C4-2B (cell line): ENCODE measurements at regions not wholly inside any gene's neighbourhood (a gene's known extent, or its start where the extent isn't known, plus 50 kb on each side); places are given as distances from the start of the nearest gene placed in this dataset.
A peak's percentile ranks its signal among the peaks of the same experiment; 100 is the strongest.

ENCODE experiments used
- H3K27ac ChIP-seq: fragments of 450-650 bp; 2 replicates; pipeline ENCODE4 v1.5.1; 2017
- CTCF ChIP-seq: fragments of 450-650 bp; conservative IDR thresholded peaks from 2 replicates; pipeline ENCODE4 v1.5.1; 2017; ENCODE audit warnings: mild to moderate bottlenecking
- ZFX ChIP-seq: fragments of 450-650 bp; IDR thresholded peaks from 2 replicates; pipeline ENCODE4 v1.6.1; 2017

- no peak for TF ChIP-seq ZFX
- no peak for TF ChIP-seq CTCF
- H3K27ac ChIP-seq, result no peak overlapping the region
Measured at GRCh38 chr7:13290975-13291374, 603.5 kb downstream of the ARL4A start.

GRCh38 chr7:13293264-13294002 lies 606.0 kb downstream of the ARL4A start:
- no peak for TF ChIP-seq CTCF
- TF ChIP-seq ZFX, result no peak
- no peak overlapping the region for H3K27ac ChIP-seq

- no peak overlapping the region for H3K27ac ChIP-seq
- TF ChIP-seq CTCF (no peak), ZFX (no peak)
Measured at GRCh38 chr7:13307040-13307439, 619.6 kb downstream of the ARL4A start.

- TF ChIP-seq CTCF (no peak), ZFX (no peak)
- no peak overlapping the region for H3K27ac ChIP-seq
Measured at GRCh38 chr7:13308423-13308822, 621.0 kb downstream of the ARL4A start.

- no peak overlapping the region for H3K27ac ChIP-seq
Measured at GRCh38 chr7:13309535-13309934, 622.1 kb downstream of the ARL4A start.

GRCh38 chr7:13312307-13312706 lies 624.9 kb downstream of the ARL4A start:
- TF ChIP-seq CTCF (no peak), ZFX (no peak)
- no peak overlapping the region for H3K27ac ChIP-seq

More at GRCh38 chr7:13309535-13309934, 622.1 kb downstream of the ARL4A start:
- TF ChIP-seq CTCF, result peak; percentile 53
- no peak for TF ChIP-seq ZFX

- TF ChIP-seq ZFX (no peak), CTCF (no peak)
- H3K27ac ChIP-seq, result no peak overlapping the region
Measured at GRCh38 chr7:13320333-13320732, 632.9 kb downstream of the ARL4A start.
